ENCODE measurements at regions not wholly inside any gene's neighbourhood (a gene's known extent, or its start where the extent isn't known, plus 50 kb on each side); places are given as distances from the start of the nearest gene placed in this dataset.

- TF ChIP-seq CTCF (conservative IDR thresholded peaks at IDR 0.05; ENCODE audit: low read depth, low read length), result no peak
- TF ChIP-seq EZH2 (IDR thresholded peaks at IDR 0.05; ENCODE audit: low read length, unreplicated experiment), result no peak
Observed at GRCh38 chr1:212234431-212235395, 50.5 kb upstream of the PPP2R5A start.
